ENCODE measurements at regions not wholly inside any gene's neighbourhood (a gene's known extent, or its start where the extent isn't known, plus 50 kb on each side); places are given as distances from the start of the nearest gene placed in this dataset.
A peak's percentile ranks its signal among the peaks of the same experiment; 100 is the strongest.

DNA sequence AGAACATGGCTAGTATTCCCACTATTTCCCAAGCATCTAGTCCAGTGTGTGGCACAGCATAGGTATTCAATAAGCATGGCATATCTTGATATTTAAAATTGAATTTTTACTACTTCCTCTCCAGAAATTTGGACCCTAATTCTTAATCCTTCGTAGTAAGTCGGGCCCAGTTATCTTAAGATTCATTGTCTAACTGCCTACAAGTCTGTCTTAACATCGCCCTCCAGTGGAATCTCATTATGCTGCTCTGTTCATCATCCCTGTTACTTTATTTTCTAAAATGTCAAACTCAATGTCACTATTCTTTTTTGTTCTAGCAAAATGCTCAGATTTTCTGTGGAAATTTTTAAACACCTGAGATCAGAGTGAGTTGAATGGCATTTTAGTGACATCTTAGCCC lies 606.2 kb downstream of the KLHL13 start:
- Histone ChIP-seq H3K4me3 (no peak overlapping the region), H3K4me1 (ENCODE audit: low read depth) (no peaks in the 10 kb centered on the region), H3K9me3 (no peaks in the 10 kb centered on the region), H3K36me3 (ENCODE audit: low read depth) (no peaks in the 10 kb centered on the region)
- peak in 1 of 3 donors; percentile 11 for DNase-seq
- no peak for ATAC-seq
- intact Hi-C loops (cut with DNase I, micrococcal nuclease): no loop called here
- TF ChIP-seq, protein P1, sequence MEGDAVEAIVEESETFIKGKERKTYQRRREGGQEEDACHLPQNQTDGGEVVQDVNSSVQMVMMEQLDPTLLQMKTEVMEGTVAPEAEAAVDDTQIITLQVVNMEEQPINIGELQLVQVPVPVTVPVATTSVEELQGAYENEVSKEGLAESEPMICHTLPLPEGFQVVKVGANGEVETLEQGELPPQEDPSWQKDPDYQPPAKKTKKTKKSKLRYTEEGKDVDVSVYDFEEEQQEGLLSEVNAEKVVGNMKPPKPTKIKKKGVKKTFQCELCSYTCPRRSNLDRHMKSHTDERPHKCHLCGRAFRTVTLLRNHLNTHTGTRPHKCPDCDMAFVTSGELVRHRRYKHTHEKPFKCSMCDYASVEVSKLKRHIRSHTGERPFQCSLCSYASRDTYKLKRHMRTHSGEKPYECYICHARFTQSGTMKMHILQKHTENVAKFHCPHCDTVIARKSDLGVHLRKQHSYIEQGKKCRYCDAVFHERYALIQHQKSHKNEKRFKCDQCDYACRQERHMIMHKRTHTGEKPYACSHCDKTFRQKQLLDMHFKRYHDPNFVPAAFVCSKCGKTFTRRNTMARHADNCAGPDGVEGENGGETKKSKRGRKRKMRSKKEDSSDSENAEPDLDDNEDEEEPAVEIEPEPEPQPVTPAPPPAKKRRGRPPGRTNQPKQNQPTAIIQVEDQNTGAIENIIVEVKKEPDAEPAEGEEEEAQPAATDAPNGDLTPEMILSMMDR (IDR thresholded peaks at IDR 0.05): no peak

DNA sequence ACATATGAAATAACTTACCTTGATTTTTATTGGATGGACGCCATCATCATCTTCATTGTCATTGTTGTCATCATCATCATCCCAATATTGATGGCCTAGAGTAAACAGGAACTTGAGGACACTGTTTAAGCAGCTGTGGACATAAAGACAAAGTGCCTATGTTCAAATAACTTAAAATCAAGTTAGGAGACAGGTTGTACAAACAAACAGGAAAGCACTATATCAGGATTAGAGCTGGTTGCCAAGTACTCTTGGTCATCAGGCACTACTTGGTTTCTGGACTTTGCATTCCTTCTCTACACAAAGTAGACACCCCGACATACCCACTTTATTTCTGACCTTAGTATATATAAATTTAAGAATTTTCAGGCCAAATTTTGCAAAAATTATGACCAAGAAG lies 608.6 kb downstream of the KLHL13 start:
- TF ChIP-seq, protein P1 (IDR thresholded peaks at IDR 0.05): no peak
- intact Hi-C loops (cut with DNase I, micrococcal nuclease): no loop called here
- DNase-seq: no peak
- no peak for ATAC-seq
- Histone ChIP-seq H3K4me1 (ENCODE audit: low read depth) (no peaks in the 10 kb centered on the region), H3K9me3 (no peaks in the 10 kb centered on the region), H3K4me3 (no peak overlapping the region), H3K36me3 (ENCODE audit: low read depth) (no peaks in the 10 kb centered on the region)

DNA sequence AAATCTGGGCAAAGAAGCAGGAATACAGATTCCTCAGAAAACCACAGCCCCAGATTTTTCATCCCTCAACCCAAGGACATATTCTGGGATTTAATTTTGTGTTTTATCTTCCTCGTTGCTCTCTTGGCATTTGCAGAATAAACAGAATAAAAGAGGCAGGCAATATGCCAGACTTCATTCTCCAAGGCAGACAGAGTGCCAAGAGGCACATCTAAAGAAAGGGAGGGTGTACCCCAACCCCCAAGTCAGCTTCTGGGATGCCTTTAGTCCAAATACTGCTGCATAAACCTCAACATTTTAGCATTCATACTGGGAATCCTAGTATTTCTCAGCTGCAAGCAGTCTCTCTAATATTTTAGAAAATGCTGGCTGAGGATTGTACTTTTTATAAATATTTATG lies 629.2 kb downstream of the KLHL13 start:
- H3K4me1 ChIP-seq (ENCODE audit: low read depth): no peaks in the 10 kb centered on the region
- no peaks in the 10 kb centered on the region for H3K9me3 ChIP-seq
- intact Hi-C loops (cut with DNase I, micrococcal nuclease): no loop called here
- TF ChIP-seq, protein P1 (IDR thresholded peaks at IDR 0.05): no peak
- DNase-seq (no peak), ATAC-seq (no peak)
- no peak overlapping the region for H3K4me3 ChIP-seq
- no peaks in the 10 kb centered on the region for H3K36me3 ChIP-seq (ENCODE audit: low read depth)

DNA sequence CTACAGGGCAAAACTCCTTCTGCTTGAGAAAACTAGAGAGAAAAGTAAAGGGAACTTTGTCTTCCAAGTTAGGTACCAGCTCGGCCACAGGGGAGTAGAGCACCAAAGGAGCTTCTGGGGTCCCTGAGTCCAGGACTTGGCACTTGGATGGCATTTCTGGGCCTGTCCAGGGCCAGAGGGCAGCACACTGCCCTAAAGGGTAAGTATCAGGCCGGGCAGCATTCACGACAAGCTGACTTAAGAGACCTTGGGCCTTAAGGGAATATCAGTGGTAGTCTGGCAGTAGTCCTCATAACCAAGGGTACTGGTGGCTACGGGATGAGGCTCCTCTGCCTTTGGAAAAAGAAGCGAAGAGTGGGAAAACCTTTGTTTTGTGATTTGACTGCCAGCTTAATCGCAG lies 632.7 kb downstream of the KLHL13 start:
- H3K36me3 ChIP-seq (ENCODE audit: low read depth): no peaks in the 10 kb centered on the region
- no peaks in the 10 kb centered on the region for H3K9me3 ChIP-seq
- ATAC-seq (no peak), DNase-seq (no peak)
- intact Hi-C loops (cut with DNase I, micrococcal nuclease): no loop called here
- TF ChIP-seq, protein P1 (IDR thresholded peaks at IDR 0.05): no peak
- H3K4me1 ChIP-seq (ENCODE audit: low read depth): no peaks in the 10 kb centered on the region
- H3K4me3 ChIP-seq: no peak overlapping the region

DNA sequence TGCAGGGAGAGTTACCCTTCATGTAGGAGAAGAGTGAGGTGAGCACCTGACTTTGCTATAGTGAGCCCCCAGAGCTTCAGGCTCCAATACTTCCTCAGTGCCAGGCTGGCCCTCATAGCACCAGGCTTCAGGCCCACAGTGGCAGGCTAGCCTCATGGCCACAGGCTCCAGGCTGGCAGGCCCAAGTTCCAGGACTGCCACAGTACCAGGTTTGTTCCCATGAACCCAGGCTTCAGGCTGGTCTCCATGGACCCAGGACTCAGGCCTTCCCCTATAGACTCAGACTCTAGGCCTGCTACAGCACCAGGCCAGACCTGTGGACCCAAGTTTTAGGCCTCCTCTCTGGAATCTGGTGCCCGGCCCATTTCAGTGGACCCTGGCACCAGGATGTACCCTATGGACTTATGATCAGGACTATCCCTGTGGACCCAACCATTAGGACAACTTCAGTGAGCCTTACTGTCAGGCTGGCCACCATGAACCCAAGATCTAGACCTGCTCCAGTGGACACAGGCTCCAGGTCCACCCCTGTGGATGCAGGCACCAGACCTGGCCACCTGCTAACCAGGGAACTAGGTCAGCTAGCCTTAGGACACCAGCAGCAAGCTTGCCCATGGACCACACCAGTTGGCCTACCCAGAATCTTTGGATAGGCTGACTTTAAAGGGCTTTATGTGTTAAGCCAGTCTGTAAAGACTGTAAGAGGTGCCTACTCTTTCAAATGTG lies 658.2 kb downstream of the KLHL13 start:
- Histone ChIP-seq H3K36me3 (ENCODE audit: low read depth) (no peaks in the 10 kb centered on the region), H3K4me1 (ENCODE audit: low read depth) (no peaks in the 10 kb centered on the region), H3K9me3 (no peaks in the 10 kb centered on the region), H3K4me3 (no peak overlapping the region)
- DNase-seq (no peak), ATAC-seq (no peak)
- TF ChIP-seq, protein P1 (IDR thresholded peaks at IDR 0.05): no peak
- intact Hi-C loops (cut with DNase I, micrococcal nuclease): no loop called here

DNA sequence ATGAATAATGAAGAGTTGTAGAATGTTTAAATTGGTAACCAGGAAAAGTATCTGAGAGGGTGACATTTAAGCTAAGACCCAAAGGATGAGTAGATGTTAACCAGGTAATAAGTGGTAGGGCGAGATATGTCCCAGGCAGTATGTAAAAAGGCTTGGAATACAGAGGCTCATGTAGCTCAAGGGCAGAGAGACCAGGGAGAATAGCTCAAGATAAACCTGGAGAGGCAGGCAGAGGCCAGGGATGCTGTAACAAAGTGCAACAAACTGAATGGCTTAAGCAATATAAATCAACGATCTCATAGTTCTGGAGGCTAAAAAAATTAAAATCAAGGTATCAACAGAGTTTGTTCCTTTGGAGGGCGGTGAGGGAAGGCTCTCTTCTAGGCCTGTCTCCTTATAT lies 660.8 kb downstream of the KLHL13 start:
- Histone ChIP-seq H3K4me1 (ENCODE audit: low read depth) (no peaks in the 10 kb centered on the region), H3K36me3 (ENCODE audit: low read depth) (no peaks in the 10 kb centered on the region), H3K9me3 (no peaks in the 10 kb centered on the region), H3K4me3 (no peak overlapping the region)
- DNase-seq: no peak
- TF ChIP-seq, protein P1 (IDR thresholded peaks at IDR 0.05): no peak
- no peak for ATAC-seq
- intact Hi-C loops (cut with DNase I, micrococcal nuclease): no loop called here

All from mucosa of descending colon (tissue), 3 donors.